ENCODE measurements at regions not wholly inside any gene's neighbourhood (a gene's known extent, or its start where the extent isn't known, plus 50 kb on each side); places are given as distances from the start of the nearest gene placed in this dataset.

- Histone ChIP-seq H3K18ac (ENCODE audit: insufficient read length, low read depth, low read length) (no peak overlapping the region), H2BK12ac (ENCODE audit: insufficient read length, low read depth, low read length) (no peak overlapping the region), H3K79me2 (ENCODE audit: insufficient read depth, low read length) (no peaks in the 10 kb centered on the region), H3K27ac (ENCODE audit: insufficient read length, low read depth, low read length) (no peak overlapping the region), H3K23ac (ENCODE audit: insufficient read length, low read depth, low read length) (no peak overlapping the region), H3T11ph (ENCODE audit: low read length) (no peak overlapping the region), H2AFZ (ENCODE audit: low read length) (no peak overlapping the region), H2BK15ac (ENCODE audit: low read depth, low read length) (no peak overlapping the region), H3K27me3 (ENCODE audit: insufficient read depth, low read length) (no peaks in the 10 kb centered on the region), H4K91ac (ENCODE audit: insufficient read length, low read depth, low read length) (no peak overlapping the region), H3K79me1 (ENCODE audit: insufficient read depth, low read depth, low read length, poor library complexity, severe bottlenecking) (no peaks in the 10 kb centered on the region), H4K5ac (ENCODE audit: insufficient read length, low read depth, low read length) (no peak overlapping the region), H2BK120ac (ENCODE audit: low read depth, low read length, poor library complexity, severe bottlenecking) (no peak overlapping the region), H4K20me1 (ENCODE audit: control insufficient read depth, insufficient read depth, insufficient read length) (no peaks in the 10 kb centered on the region), H3K4ac (ENCODE audit: low read depth, low read length) (no peak overlapping the region), H2AK5ac (ENCODE audit: insufficient read length, low read length) (no peak overlapping the region), H3K14ac (ENCODE audit: insufficient read depth, low read length) (no peak overlapping the region), H3K9me3 (ENCODE audit: control insufficient read depth, low read depth, low read length) (no peaks in the 10 kb centered on the region), H3K4me1 (ENCODE audit: insufficient read depth, low read length) (no peaks in the 10 kb centered on the region), H3K4me2 (ENCODE audit: insufficient read depth, insufficient read length, low read length) (no peak overlapping the region), H4K8ac (replicated peaks; ENCODE audit: insufficient read length, low read depth, low read length) (no peak overlapping the region), H2BK20ac (ENCODE audit: low read depth, low read length, poor library complexity, severe bottlenecking) (no peak overlapping the region), H3K23me2 (ENCODE audit: insufficient read length, low read depth, low read length, poor library complexity, severe bottlenecking) (no peaks in the 10 kb centered on the region), H2BK5ac (ENCODE audit: insufficient read length, low read length) (no peak overlapping the region), H3K56ac (ENCODE audit: insufficient read length, low read depth, low read length) (no peak overlapping the region), H3K9ac (ENCODE audit: extremely low read depth, insufficient read length, low read length) (no peak overlapping the region)
- Mint-ChIP-seq H3K9me3 (peaks cover 0 to under 1% of the 10 kb centered on the region in 2 experiments; a peak in 3 of 5 replicates), H3K4me1 (no peaks in the 10 kb centered on the region), H3K27me3 (ENCODE audit: low read depth) (no peaks in the 10 kb centered on the region), H3K27ac (no peak overlapping the region), H3K4me3 (no peak overlapping the region), H3K36me3 (ENCODE audit: insufficient read depth in 1 of 3, low read depth in 3 of 3) (no peaks in the 10 kb centered on the region; a peak in 1 of 7 replicates)
- no peak for DNase-seq
- TF ChIP-seq CTCF (conservative IDR thresholded peaks at IDR 0.05) = no peak
- no CpG with 5 or more reads among the region's 2 CpGs for WGBS (ENCODE audit: extremely low coverage, insufficient read length, low lambda C conversion rate)
Observed at GRCh38 chr13:62162860-62163259, 747.2 kb upstream of the PCDH20 start.
